Endothelial cell of umbilical vein (primary cell): ENCODE measurements at regions not wholly inside any gene's neighbourhood (a gene's known extent, or its start where the extent isn't known, plus 50 kb on each side); places are given as distances from the start of the nearest gene placed in this dataset.

Experiments
- EZH2 ChIP-seq: IDR thresholded peaks from 2 replicates; pipeline ENCODE4 v1.6.1; 2012; ENCODE audit warnings: borderline replicate concordance, low read depth, mild to moderate bottlenecking, moderate library complexity, low read length, inconsistent platforms; ENCODE audit not compliant: severe bottlenecking
- POLR2A ChIP-seq: IDR thresholded peaks from 2 replicates; pipeline ENCODE4 v1.6.1; 2012; ENCODE audit warnings: low read depth, mild to moderate bottlenecking, control low read depth, low read length

DNA sequence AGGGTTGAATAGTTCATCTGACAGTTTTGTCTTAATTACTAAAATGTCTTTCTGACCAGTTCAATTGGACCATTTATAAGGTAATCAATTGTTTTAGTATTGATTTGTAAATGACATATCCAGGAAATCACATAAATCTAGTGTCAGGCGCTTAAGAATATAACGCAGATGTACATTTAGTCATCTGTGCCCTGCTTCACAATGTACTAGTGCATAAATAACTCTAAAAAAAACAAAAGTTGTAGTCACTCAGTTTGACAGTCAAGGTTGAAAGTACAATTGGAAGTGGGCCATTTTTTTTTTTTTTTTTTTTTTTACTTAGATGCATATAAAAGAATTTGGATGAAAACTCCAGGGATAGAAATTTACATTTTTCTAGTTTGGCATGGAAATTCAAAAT is 490.4 kb downstream of the PTPRC start:
- TF ChIP-seq EZH2 (no peak), POLR2A (no peak)
